NCI-H128 (cell line): ENCODE measurements at regions not wholly inside any gene's neighbourhood (a gene's known extent, or its start where the extent isn't known, plus 50 kb on each side); places are given as distances from the start of the nearest gene placed in this dataset.

Experiments
- DNase-seq: peaks from one replicate; lab custom pipeline; 2025; ENCODE audit not compliant: unreplicated experiment; lab: John Stamatoyannopoulos, UW

DNA sequence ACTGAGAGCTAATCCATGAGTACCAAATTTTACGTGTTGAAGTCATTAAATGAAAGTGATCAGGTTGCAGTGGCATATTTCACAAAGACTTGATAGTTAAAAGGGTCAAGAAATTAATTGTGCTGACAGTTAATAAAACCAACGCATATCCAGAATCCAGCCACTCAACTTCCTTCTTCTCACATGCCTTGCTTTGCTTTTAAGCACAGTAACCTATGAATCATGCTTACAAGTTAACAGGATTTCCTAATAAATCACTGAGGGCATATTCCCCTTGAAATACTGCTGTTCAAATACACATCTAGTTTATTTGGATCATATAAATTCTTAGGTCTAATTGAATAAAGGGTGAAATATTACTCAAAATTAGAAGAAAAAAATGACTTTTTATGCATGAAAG lies 801.5 kb upstream of the EPHA6 start:
- no peak for DNase-seq

DNA sequence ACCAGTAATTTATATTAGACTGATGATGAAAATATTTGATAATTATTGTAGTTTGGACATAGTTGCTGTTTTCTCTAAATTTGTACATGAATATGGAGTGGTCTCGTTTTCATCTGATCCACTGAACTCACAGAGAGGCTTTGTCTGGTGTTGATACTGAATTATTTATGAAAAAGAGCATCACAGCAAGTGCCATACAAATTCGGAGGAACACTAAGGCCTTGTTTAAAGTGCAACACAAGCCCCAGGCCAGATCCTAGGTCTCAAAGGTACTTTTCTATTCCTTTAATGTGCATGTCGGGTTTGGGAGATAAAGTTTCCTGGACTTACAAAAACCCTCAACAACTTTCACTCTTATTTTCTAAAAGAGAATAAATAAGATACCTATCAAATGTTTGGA lies 796.8 kb upstream of the EPHA6 start:
- no peak for DNase-seq

DNA sequence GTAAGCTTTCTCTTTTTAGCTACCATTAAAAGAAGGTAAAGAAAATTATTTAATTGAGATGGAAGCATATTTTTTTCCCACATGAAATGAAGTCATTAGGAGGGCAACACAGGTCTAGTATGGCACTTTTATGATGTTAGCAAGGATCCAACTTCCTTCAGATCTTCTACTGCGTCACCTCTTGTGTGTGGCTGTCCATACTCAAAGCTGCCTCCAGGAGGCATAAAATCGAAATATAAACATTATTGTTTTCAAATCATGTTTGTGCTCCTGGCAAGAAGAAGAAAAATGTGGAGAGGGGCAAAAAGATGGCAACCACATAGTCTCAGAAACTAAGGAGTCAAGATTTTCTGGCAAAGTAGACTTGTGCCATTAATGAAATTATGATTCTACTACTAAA lies 791.7 kb upstream of the EPHA6 start:
- no peak for DNase-seq

DNA sequence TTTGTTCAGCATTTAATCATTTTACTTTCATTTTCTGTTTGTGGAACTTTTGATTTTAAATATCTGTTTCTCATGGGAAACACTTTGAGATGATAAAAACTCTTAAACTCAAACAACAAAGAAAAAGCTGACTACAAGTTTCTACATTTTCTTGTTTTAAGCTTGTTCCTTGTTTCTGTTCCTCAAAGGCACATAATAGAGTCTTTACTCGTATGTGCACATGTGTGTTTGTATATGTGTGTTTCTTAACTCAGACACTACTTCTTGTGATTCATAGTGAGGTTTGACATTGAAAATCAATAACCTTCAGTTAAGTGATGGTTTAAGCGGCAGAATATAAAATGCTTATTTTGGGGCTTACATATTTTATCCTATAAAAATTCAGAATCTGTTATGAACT lies 786.7 kb upstream of the EPHA6 start:
- no peak for DNase-seq

DNA sequence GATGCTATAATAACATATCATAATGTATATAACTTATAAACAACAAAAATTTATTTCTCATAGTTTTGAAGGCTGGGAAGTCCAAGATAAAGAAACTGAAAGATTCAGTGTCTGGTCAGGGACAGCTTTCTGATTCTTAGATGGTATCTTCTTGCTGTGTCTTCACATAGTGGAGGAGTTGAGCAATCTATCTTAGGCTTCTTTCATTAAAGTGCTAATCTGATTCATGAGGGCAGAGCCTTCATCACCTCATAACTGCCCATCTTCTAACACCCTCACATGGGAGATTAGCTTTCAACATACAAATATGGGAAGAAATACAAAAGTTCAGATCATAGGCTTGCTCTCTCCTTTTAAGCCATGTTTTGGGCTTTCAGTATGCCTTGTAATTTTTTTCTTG lies 774.8 kb upstream of the EPHA6 start:
- DNase-seq: no peak

DNA sequence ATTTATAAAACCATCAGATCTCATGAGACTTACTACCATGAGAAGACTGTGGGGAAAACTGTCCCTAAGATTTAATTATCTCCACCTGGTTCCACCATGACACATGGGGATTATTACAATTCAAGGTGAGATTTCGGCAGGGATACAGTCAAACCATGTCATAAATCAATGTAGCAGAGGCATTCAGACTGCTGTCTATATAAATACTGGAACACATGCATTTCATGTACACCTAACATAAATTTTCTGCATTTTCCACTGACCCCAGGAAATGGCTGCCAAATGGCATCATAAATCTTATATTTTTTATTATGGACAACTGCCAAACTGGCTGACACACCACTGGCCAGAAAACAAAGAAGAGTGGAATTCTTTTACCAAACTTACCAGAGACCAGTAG lies 755.1 kb upstream of the EPHA6 start:
- no peak for DNase-seq

DNA sequence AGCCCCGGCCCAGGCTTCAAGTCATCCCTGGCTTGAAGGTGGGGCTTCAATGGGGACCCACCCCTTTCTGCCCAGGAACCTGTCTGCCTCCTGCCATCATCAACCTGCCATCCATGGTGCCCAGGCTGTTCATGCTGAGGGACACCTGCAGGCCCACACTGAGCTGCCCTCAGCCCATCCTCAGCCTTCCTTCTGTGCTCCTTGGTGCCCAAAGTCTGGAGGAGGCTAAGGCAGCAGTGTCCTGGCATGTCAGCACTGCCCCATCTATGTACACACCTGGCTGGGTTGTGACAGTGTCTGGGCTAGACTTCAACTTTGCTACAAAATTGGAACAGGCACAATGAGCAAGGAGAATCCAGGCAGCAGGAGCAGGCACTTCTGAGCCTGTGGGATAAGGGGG lies 745.3 kb upstream of the EPHA6 start:
- no peak for DNase-seq

DNA sequence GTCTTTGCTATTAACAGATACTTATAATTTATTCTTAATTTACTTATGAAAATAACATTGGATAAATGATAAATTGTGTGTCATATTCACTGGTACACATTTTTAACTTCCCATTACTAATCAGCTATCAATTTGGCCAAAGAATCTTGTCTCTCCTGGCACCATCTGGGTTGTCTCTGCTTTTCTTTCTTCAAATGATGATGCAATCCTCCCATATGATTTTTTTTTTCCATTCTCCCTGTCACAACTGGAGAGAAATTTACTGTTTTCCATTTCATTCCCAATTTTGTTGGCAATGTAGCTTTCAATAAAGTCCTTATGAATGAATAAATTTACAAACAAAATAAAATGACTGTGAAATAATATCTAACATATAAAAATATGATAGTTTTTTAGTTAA lies 743.7 kb upstream of the EPHA6 start:
- DNase-seq: no peak

DNA sequence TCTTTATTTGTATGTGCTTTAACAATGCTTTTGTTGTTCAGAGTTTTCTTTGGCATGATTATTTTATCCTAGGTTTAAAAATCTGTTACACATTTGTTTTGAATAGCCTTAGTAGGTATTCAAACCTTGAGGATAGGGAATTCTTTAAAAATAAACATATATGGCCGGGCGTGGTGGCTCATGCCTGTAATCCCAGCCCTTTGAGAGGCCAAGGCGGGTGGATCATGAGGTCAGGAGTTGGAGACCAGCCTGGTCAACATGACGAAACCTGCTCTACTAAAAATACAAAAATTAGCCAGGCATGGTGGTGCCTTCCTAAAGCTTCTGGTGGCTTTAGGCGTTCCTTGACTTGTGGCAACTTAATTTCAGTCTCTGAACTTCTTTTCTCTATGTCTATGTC lies 743.3 kb upstream of the EPHA6 start:
- DNase-seq: no peak

DNA sequence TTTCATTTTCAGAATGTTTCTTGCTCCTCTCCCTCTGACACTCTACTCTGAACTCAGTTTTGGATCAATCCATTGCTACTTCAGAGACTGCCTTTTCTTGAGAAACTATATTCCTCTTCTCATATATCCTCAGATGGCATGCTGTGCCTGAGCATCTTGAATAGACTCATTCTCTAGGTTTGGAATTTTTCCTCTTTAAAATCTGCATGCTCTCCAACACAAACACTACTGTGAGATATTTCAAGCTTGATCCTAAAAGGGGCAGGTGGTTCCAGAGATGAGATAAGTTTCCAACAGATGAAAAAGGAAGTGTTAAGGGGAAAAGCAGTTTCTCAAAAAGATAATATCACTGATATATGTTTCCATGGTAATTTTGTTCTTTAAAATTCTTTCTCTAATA lies 742.2 kb upstream of the EPHA6 start:
- no peak for DNase-seq

DNA sequence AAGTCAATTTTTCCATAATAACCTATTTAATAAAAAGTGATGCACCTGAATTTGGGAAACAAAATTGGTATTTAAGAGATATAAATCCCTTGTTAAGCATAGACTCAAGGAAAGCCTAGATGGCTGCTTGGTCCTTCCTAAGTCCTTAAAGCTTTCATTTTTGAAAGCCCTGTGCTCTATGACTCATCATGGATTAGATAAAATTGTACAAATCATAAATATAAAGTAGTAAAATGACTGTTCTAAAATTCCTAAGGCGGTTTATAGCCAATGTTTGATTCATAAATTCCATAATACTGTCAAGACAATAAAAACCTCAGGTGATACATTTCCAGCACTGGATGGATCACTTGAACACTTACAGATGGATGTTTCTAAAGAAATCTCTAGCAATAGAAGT lies 730.8 kb upstream of the EPHA6 start:
- no peak for DNase-seq

DNA sequence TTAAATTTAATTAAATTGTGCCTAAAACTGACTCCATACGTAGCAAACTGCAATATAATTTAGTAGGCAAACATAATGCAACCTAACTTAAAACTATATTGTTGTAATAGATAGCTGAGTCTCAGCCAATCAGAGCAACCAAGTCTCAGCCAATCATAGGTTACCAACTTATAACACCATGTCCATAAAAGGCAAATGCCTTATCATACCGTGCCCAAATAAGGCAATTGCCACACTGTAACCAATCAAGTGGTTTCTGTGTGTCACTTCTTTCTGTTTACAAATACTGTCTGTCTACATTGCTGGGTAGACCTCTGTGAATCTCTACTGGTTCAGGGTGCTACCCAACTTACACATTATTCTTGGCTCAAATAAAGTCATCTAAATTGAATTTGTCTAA lies 728.4 kb upstream of the EPHA6 start:
- no peak for DNase-seq

DNA sequence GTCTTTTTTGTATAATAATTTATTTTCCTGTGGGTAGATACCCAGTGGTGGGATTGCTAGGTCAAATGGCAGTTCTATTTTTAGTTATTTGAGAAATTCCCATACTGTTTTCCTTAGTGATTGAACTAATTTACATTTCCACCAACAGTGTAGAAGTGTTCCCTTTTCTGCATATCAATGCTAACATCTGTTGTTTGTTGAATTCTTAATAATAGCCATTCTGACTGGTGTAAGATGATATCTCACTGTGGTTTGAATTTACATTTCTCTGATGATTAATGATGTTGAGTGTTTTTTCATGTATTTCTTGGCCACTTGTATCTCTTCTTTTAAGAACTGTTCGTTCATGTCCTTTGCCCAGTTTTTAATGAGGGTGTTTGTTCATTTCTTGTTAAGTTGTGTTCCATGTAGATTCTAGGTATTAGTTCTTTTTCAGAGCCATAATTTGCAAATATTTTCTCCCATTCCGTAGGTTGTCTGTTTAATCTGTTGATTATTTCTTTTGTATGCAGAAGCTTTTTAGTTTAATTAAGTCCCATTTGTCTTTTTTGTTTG lies 713.3 kb upstream of the EPHA6 start:
- DNase-seq: no peak

DNA sequence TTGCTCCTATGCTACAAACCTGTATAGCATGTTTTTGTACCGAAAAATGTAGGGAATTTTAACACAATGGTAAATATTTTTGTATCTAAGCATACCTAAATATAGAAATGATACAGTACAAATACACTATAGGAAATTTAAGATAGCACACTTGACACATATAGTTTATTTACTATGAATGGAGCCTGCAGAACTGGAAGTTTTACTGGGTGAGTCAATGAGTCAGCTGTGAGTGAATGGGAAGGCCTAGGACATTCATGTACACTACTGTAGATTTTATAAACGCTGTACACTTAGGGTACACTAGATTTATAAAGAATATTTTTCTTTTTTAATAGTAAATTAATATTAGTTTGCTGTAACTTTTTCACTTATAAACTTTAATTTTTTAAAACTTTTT lies 707.7 kb upstream of the EPHA6 start:
- no peak for DNase-seq
